SK-N-SH (cell line): ENCODE measurements at regions not wholly inside any gene's neighbourhood (a gene's known extent, or its start where the extent isn't known, plus 50 kb on each side); places are given as distances from the start of the nearest gene placed in this dataset.

Source experiments
- CTCF ChIA-PET: fragments of 300-600, 350-600 bp; formaldehyde crosslinking; extraction: SDS; loops from one replicate; lab custom pipeline; 2021; lab: Yijun Ruan, JAX
- POLR2A ChIA-PET: fragments of 350-600 bp; sonication (Branson Sonifier 250); formaldehyde crosslinking; extraction: SDS; loops from one replicate; lab custom pipeline; 2020; ENCODE audit warnings: antibody characterized with exemption, inconsistent platforms; lab: Yijun Ruan, JAX
- DNase-seq: peaks from one replicate; pipeline ENCODE4 v3.0.0; 2012
- H2AFZ ChIP-seq: fragments of 200-600 bp; sonication (generic); 2 replicates; pipeline ENCODE4 v1.8.1; 2016; ENCODE audit warnings: antibody characterized with exemption, mild to moderate bottlenecking, low read depth
- H3F3A ChIP-seq: fragments of 200-600 bp; sonication (generic); replicated peaks from 2 replicates; pipeline ENCODE3; 2016; ENCODE audit warnings: antibody characterized with exemption, mild to moderate bottlenecking; ENCODE audit not compliant: insufficient read depth
- H3K27ac ChIP-seq, 2 experiments: fragments of 200-500 bp in 1 of 2; fragments of 200-600 bp in 1 of 2; sonication (Bioruptor generic) in 1 of 2; sonication (generic), shearing (Covaris generic) in 1 of 2; 2 replicates each; pipeline versions ENCODE4 v1.5.1 to v1.6.1; 2014 to 2016; ENCODE audit warnings: low read depth in 2 of 2, inconsistent platforms in 1 of 2, low read length in 1 of 2, mild to moderate bottlenecking in 1 of 2, mixed read lengths in 1 of 2
- H3K27me3 ChIP-seq: fragments of 200-600 bp; sonication (generic), shearing (Covaris generic); 2 replicates; pipeline ENCODE4 v1.6.1; 2016; ENCODE audit warnings: mixed run types; ENCODE audit not compliant: insufficient read depth
- H3K36me3 ChIP-seq, 2 experiments: fragments of 200-500 bp in 1 of 2; fragments of 200-600 bp in 1 of 2; sonication (Bioruptor generic) in 1 of 2; sonication (generic) in 1 of 2; replicated peaks in 1 of 2; 2 replicates each; pipeline versions ENCODE3 to v1.5.1; 2014 to 2016; ENCODE audit warnings: low read length in 1 of 2, mild to moderate bottlenecking in 1 of 2; ENCODE audit not compliant: insufficient read depth in 2 of 2, control insufficient read depth in 1 of 2
- H3K4me1 ChIP-seq, 2 experiments: fragments of 200-500 bp in 1 of 2; fragments of 200-600 bp in 1 of 2; sonication (Bioruptor generic) in 1 of 2; sonication (generic), shearing (Covaris generic) in 1 of 2; 2 replicates each; pipeline versions ENCODE4 v1.5.1 to v1.6.1; 2014 to 2016; ENCODE audit warnings: low read depth in 1 of 2, low read length in 1 of 2, mixed run types in 1 of 2; ENCODE audit not compliant: insufficient read depth in 2 of 2, control insufficient read depth in 1 of 2
- H3K4me2 ChIP-seq: fragments of 200-600 bp; sonication (generic), shearing (Covaris generic); 2 replicates; pipeline ENCODE4 v1.6.1; 2017; ENCODE audit warnings: mixed run types
- H3K4me3 ChIP-seq, 2 experiments: fragments of 200-500 bp in 1 of 2; fragments of 200-600 bp in 1 of 2; sonication (Bioruptor generic) in 1 of 2; sonication (generic), shearing (Covaris generic) in 1 of 2; 2 replicates each; pipeline versions ENCODE4 v1.5.1 to v1.8.1; 2014 to 2016; ENCODE audit warnings: low read depth in 2 of 2, inconsistent platforms in 1 of 2, low read length in 1 of 2, mild to moderate bottlenecking in 1 of 2, mixed read lengths in 1 of 2, moderate library complexity in 1 of 2
- H3K79me2 ChIP-seq: fragments of 200-600 bp; sonication (generic); 2 replicates; pipeline ENCODE4 v1.8.1; 2017; ENCODE audit warnings: mild to moderate bottlenecking; ENCODE audit not compliant: insufficient read depth
- H3K9ac ChIP-seq: fragments of 200-600 bp; sonication (generic); 2 replicates; pipeline ENCODE4 v1.6.1; 2017; ENCODE audit warnings: mixed run types
- H3K9me2 ChIP-seq: fragments of 200-600 bp; sonication (generic); 2 replicates; pipeline ENCODE4 v1.6.1; 2017; ENCODE audit warnings: mixed run types
- H3K9me3 ChIP-seq: fragments of 200-600 bp; sonication (generic); 2 replicates; pipeline ENCODE4 v1.6.1; 2017; ENCODE audit warnings: mixed run types, mild to moderate bottlenecking, moderate library complexity
- H4K20me1 ChIP-seq: fragments of 200-600 bp; sonication (generic); 2 replicates; pipeline ENCODE4 v1.6.1; 2017; ENCODE audit warnings: mild to moderate bottlenecking, mixed run types; ENCODE audit not compliant: insufficient read depth
- ELF1 ChIP-seq: IDR thresholded peaks from 2 replicates; pipeline ENCODE4 v1.4.0; 2012
- FOSL2 ChIP-seq: IDR thresholded peaks from 2 replicates; pipeline ENCODE4 v1.4.0; 2012; ENCODE audit warnings: low read depth, mild to moderate bottlenecking, moderate library complexity, borderline replicate concordance
- FOXM1 ChIP-seq: IDR thresholded peaks from 2 replicates; pipeline ENCODE4 v1.4.0; 2012; ENCODE audit warnings: low read depth, mild to moderate bottlenecking
- GABPA ChIP-seq: IDR thresholded peaks from 2 replicates; pipeline ENCODE4 v1.4.0; 2012; ENCODE audit warnings: low read depth, mild to moderate bottlenecking
- GATA2 ChIP-seq: sonication (generic); formaldehyde crosslinking; IDR thresholded peaks from 2 replicates; pipeline ENCODE4 v1.5.0; 2020; ENCODE audit warnings: mild to moderate bottlenecking, missing genetic modification reagents
- JUND ChIP-seq: IDR thresholded peaks from 2 replicates; pipeline ENCODE4 v1.4.0; 2012
- MXI1 ChIP-seq: IDR thresholded peaks from 2 replicates; pipeline ENCODE4 v1.6.1; 2012; ENCODE audit warnings: mild to moderate bottlenecking, low read depth, low read length, improper control_type of control experiment
- RAD21 ChIP-seq: IDR thresholded peaks from 2 replicates; pipeline ENCODE4 v1.6.1; 2012; ENCODE audit warnings: mild to moderate bottlenecking, low read length
- RCOR1 ChIP-seq: fragments of 150-350 bp; IDR thresholded peaks from 2 replicates; pipeline ENCODE4 v1.6.1; 2017; ENCODE audit warnings: antibody characterized with exemption, low read length
- RFX5 ChIP-seq: IDR thresholded peaks from 2 replicates; pipeline ENCODE4 v1.6.1; 2012; ENCODE audit warnings: mild to moderate bottlenecking, improper control_type of control experiment, low read length
- RXRA ChIP-seq: IDR thresholded peaks from 2 replicates; pipeline ENCODE4 v1.4.0; 2012; ENCODE audit warnings: low read depth, mild to moderate bottlenecking, borderline replicate concordance
- SIN3A ChIP-seq: IDR thresholded peaks from 2 replicates; pipeline ENCODE4 v1.6.1; 2012; ENCODE audit warnings: low read depth, mild to moderate bottlenecking, low read length, moderate library complexity, borderline replicate concordance
- TAF1 ChIP-seq: IDR thresholded peaks from 2 replicates; pipeline ENCODE4 v1.6.1; 2012; ENCODE audit warnings: low read depth, mild to moderate bottlenecking, low read length, moderate library complexity, borderline replicate concordance
- TEAD4 ChIP-seq: IDR thresholded peaks from 2 replicates; pipeline ENCODE4 v1.4.0; 2012; ENCODE audit warnings: mild to moderate bottlenecking, borderline replicate concordance; ENCODE audit not compliant: insufficient read depth
- USF1 ChIP-seq: IDR thresholded peaks from 2 replicates; pipeline ENCODE4 v1.4.0; 2012; ENCODE audit warnings: low read depth, borderline replicate concordance
- YY1 ChIP-seq: IDR thresholded peaks from 2 replicates; pipeline ENCODE4 v1.4.0; 2012; ENCODE audit warnings: low read depth, mild to moderate bottlenecking
- WGBS: methylation state at CpG from one replicate; pipeline ENCODE4 v1.1.6; 2017; ENCODE audit warnings: low lambda C conversion rate; 5-methylcytosine and 5-hydroxymethylcytosine counted together
- TF ChIP-seq, protein P1 (sequence below): IDR thresholded peaks from 2 replicates; pipeline ENCODE4 v1.4.0; 2012; ENCODE audit warnings: low read depth
- TF ChIP-seq, protein P2 (sequence below): fragments of 200-600 bp; sonication (generic); IDR thresholded peaks from 2 replicates; pipeline ENCODE4 v1.6.1; 2017; ENCODE audit warnings: antibody characterized with exemption, mild to moderate bottlenecking, moderate library complexity

DNA sequence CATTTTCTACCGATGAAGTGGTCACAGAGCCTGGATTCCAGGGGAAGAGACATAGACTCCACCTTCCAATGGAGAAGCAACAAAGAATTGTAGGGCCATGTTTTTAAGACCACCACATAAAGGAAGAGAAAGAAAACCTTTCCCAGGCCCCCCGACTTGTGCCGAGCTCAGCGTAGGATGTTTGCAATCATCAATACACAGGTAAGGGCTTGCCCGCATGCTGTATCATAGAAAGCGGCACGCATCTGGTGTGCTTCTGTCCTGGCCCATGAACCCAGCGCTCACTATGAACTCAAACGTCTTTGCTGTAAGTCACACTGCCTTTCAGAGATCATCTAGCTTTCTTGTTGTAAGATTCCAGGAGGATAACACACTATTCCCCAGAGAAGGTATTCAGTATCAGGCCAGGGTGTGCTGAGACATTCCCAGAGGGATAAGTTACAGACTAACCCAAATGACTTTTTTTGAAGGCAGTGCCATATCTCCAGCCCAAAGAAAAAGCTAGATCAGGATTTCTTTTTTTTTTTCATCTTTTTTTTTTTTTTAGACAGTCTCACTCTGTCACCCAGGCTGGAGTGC, 79.5 kb upstream of the RPL38 start:
- DNase-seq = no peak
- Histone ChIP-seq H2AFZ (no peak overlapping the region), H4K20me1 (no peaks in the 10 kb centered on the region), H3K36me3 (no peaks in the 10 kb centered on the region), H3K4me1 (peaks cover 0 to 8% of the 10 kb centered on the region in 2 experiments; a peak in 1 of 4 replicates), H3K9ac (no peak overlapping the region), H3K79me2 (no peaks in the 10 kb centered on the region), H3K4me3 (no peak overlapping the region), H3K27me3 (no peaks in the 10 kb centered on the region), H3K9me2 (no peaks in the 10 kb centered on the region), H3F3A (no peaks in the 10 kb centered on the region), H3K27ac (no peak overlapping the region), H3K4me2 (no peak overlapping the region), H3K9me3 (peaks cover 6% of the 10 kb centered on the region; the same call in 1 of the 2 replicates)
- 66% methylated on average over 9 of the region's 9 CpGs for WGBS
- CTCF ChIA-PET = interaction anchor here (0.6 to 2.9 kb wide), 10 partner anchors 8 to 479 kb away, joined by 3 to 12 read pairs (median 4); partner anchors contain the start of gene SDK2
- no peak for TF ChIP-seq RCOR1
- no peak for TF ChIP-seq RXRA
- no peak for TF ChIP-seq USF1
- TF ChIP-seq JUND = no peak
- no peak for TF ChIP-seq FOXM1
- TF ChIP-seq, protein P1, sequence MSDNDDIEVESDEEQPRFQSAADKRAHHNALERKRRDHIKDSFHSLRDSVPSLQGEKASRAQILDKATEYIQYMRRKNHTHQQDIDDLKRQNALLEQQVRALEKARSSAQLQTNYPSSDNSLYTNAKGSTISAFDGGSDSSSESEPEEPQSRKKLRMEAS = no peak
- no peak for TF ChIP-seq YY1
- no peak for TF ChIP-seq TAF1
- TF ChIP-seq GATA2 (CRISPR knock-in tag) = no peak
- POLR2A ChIA-PET = no interaction called here

GRCh38 chr17:74125156-74125555, 78.3 kb upstream of the RPL38 start:
- Histone ChIP-seq H3K9ac (no peak overlapping the region), H3F3A (no peaks in the 10 kb centered on the region), H3K36me3 (no peaks in the 10 kb centered on the region), H3K27ac (no peak overlapping the region), H3K4me3 (no peak overlapping the region), H3K4me2 (no peak overlapping the region), H3K27me3 (no peaks in the 10 kb centered on the region), H3K4me1 (peaks cover 0 to 8% of the 10 kb centered on the region in 2 experiments; a peak in 1 of 4 replicates), H4K20me1 (no peaks in the 10 kb centered on the region), H2AFZ (no peak overlapping the region), H3K79me2 (no peaks in the 10 kb centered on the region), H3K9me3 (peaks cover 4% of the 10 kb centered on the region; the same call in 1 of the 2 replicates), H3K9me2 (no peaks in the 10 kb centered on the region)
- DNase-seq = peak; percentile 57
- POLR2A ChIA-PET = no interaction called here
- TF ChIP-seq ELF1 (no peak), RFX5 (no peak), TEAD4 (no peak), FOSL2 (no peak), GABPA (no peak), RAD21 (no peak), USF1 (no peak), YY1 (no peak), MXI1 (no peak), SIN3A (no peak)
- TF ChIP-seq, protein P2, sequence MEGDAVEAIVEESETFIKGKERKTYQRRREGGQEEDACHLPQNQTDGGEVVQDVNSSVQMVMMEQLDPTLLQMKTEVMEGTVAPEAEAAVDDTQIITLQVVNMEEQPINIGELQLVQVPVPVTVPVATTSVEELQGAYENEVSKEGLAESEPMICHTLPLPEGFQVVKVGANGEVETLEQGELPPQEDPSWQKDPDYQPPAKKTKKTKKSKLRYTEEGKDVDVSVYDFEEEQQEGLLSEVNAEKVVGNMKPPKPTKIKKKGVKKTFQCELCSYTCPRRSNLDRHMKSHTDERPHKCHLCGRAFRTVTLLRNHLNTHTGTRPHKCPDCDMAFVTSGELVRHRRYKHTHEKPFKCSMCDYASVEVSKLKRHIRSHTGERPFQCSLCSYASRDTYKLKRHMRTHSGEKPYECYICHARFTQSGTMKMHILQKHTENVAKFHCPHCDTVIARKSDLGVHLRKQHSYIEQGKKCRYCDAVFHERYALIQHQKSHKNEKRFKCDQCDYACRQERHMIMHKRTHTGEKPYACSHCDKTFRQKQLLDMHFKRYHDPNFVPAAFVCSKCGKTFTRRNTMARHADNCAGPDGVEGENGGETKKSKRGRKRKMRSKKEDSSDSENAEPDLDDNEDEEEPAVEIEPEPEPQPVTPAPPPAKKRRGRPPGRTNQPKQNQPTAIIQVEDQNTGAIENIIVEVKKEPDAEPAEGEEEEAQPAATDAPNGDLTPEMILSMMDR = no peak
- TF ChIP-seq, protein P1 = no peak
- CTCF ChIA-PET = interaction anchor here (0.6 to 2.9 kb wide), 4 partner anchors 18 to 74 kb away, joined by 3 to 12 read pairs (median 4); no protein-coding TSS in a partner anchor
- 7% methylated on average over 4 of the region's 4 CpGs for WGBS
